ENCODE measurements at regions not wholly inside any gene's neighbourhood (a gene's known extent, or its start where the extent isn't known, plus 50 kb on each side); places are given as distances from the start of the nearest gene placed in this dataset.

GRCh38 chr5:79853676-79854418, 137.2 kb downstream of the MTX3 start (continued):
- TF ChIP-seq GTF2F1 (IDR thresholded peaks at IDR 0.05; ENCODE audit: borderline replicate concordance, low read depth, low read length): no peak
